ENCODE measurements at regions not wholly inside any gene's neighbourhood (a gene's known extent, or its start where the extent isn't known, plus 50 kb on each side); places are given as distances from the start of the nearest gene placed in this dataset.

DNA sequence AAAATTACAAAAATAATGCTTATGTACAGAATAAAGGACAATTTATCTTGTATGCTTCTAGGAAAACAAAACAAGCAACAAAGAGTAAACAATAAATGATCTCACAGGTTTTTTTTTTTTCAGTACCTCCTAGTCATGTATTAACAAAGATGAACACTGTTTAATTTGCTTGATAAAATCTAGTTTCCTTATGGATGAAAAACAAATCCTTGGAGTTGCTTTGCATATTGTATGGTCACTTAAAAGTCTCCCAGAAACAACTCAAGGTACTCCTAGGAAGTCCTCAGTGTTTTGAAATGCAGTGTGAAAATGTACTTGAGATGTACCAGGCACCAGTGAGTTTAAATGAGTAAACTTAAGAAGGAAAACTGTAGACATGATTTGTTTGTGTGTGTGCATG is 686.0 kb upstream of the BRINP3 start:
- DNase-seq = no peak

DNA sequence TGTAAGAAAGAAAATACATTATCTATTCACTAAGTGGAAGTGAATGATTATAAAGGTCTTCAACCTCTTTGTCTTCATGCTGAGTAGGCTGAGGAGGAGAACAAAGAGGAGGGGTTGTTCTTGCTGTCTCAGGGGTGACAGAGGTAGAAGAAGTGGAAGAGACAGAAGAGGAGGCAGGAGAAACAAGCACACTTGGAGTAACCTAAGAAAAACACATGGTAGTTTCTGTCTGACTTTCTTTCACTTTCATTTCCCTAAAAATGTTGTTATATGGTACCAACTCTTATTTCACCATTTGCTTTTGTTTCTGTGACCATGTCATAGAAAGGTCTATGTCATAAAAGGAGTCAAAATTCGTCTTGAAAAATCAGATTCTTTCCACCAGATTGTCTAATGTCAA is 696.6 kb upstream of the BRINP3 start:
- no peak for DNase-seq

DNA sequence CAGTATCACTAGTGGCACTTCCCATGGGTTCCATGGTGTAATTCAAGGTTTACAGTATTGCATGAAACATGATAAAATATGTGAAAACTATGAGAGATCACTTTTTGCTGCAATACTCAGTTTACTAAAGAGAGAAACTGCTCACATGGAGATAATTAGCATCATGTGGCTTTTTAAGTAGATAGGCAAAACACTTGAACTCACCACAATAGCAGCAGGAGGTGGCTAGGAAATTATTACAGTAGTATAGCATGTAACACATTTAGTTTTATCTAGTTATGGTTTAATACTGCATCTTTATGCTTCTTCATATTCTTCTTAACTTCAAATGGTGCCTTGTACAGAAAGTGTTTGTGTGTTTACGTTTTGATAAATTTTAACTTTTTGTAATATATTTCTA is 698.5 kb upstream of the BRINP3 start:
- DNase-seq = no peak

DNA sequence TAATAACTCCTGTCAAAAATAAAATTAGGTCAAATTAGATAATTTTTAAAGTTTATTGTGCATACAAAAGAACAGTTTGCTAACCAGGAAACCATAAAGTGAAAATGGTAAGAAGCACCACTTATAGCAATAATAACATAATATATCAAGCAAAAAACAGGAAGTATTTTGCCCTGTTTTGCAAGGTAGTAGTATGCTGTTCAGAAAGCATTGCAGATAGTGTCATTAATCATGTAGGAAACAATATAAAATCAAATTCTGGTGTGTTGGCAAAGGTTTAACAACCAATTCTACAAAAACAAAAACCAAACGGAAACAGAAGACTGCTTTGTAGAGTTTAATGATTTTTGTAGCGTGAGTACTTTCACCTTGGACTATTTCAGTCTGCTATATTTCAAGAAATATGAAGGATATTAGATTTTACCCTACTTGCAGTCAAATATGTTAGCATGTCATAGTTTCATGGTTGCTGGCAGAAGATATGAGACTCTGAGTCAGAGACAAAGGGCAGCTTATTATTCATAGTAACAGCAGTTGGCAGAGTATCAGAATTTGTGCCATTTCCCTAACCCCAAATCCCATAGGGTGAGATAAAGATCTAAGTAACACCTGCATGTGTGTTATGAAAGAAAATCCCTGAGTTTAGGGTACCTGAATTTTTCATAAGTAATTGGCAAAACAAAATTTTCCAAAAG is 729.0 kb upstream of the BRINP3 start:
- DNase-seq = peak; percentile 1 to 40

DNA sequence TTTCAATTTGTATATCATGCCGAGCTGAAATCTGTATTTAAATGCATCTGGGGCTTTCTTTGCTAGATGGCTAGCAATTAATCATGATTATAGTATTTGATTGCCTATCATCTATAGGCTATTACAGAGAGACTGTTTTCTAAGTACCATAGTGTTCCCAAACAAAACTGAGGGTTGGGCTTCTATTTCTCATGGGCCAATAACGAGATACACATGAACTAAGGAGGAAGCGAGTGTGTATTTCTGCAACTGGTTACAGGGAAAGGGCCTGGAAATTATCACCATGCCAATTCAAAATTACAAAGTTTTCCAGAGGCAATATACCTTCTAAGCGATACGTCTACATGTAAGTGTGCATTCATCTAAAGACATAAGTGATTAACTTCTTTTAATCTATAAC is 744.5 kb upstream of the BRINP3 start:
- no peak for DNase-seq

DNA sequence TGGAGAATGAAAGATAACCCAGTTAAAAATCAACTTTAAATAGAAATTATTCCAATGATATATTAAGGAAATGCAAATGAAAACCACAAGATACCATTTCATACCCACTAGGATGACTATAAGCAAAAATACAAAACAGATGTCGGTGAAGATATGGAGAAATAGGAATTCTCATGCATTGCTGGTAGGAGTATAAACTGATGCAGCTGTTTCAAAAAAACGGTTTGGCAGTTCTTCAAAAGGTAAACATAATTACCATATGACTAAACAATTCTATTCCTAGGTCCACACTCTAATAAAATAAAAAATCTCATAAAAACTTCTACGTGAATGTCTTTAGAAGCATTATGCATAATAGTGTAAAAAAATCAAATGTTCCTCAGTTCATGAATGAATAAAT is 763.3 kb upstream of the BRINP3 start:
- DNase-seq = no peak

DNA sequence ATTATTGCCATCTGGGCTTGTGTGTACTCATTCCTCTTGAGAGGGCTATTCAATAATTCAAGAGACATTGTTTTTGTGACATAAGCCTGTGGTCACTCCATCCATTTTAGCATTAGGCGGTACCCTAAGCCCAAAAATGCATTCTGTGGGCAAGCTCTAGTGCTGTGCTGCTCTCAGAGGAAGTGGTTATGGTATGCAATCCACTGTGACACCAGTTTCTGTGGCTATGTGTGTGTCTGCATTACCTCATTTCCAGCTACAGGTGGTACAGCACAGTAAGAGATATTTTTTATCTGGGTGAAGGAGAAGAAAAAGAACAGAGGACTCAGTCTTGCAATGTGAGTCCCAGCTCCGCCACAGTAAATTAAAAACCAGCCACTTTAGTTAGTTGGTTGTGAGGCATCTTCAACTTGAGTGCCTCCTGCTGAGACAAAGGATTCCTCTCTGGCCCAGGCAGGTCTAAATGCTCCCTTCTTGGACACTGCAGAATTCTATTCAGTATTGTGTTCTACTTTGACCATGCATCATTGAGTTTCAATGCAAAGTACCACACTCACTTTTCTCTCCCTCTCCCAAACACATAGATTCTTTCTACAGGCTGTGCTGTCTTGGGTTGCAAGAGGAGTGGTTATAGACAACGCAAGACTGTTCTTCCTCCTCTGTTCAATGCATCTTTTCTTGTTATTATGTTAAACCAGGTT is 777.8 kb upstream of the BRINP3 start:
- no peak for DNase-seq

DNA sequence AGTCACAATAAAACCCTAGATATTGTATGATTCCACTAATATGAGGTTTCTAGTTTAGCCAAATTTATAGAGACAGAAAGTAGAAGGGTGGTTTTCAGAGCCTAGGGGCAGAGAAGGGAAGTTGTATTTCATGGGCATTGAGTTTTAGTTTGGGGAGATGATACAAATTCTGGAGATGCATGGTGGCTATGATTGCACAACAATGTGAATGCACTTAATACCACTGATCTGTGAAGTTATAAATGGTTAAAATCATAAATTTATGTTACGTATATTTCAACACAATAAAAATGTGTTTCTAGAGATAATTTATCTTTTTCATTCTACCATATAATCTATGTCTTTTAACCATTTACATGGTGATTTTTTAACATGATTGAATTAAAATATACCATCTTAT is 779.3 kb upstream of the BRINP3 start:
- DNase-seq = no peak

DNA sequence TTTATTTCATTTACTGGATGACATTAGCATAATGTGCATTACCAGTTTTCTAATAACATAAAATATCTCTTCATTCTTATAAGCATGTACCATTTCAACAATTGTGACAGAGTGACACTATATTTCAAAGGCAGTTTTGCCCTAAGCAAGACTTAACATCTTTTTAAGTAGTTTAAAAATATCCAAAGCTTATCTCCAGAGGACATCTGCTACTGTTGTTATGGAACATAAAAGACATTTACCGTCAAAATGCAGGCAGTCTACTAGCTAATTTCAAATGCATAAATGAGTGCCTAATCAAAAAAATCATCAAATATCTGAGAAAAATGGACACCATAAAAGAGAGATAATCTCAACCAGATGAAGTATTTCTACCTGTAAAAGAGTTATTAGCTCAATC is 782.4 kb upstream of the BRINP3 start:
- no peak for DNase-seq

DNA sequence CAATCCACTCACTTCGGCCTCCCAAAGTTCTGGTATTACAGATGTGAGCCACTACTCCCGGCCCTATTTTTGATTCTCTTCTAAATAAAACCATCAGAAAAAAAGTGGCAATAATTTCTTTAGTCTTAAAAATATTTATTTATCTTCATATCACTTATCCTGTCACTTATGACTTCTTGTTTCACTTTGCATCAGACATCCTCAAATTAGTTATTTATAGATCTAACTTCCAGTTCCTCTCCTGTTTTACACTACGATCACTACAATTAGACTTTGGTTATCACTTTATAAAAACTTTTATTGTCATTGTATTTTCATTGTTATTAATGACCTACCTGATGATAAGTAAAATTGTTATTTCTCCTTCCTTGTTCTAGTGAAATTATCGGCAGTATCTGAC is 783.4 kb upstream of the BRINP3 start:
- DNase-seq = no peak

DNA sequence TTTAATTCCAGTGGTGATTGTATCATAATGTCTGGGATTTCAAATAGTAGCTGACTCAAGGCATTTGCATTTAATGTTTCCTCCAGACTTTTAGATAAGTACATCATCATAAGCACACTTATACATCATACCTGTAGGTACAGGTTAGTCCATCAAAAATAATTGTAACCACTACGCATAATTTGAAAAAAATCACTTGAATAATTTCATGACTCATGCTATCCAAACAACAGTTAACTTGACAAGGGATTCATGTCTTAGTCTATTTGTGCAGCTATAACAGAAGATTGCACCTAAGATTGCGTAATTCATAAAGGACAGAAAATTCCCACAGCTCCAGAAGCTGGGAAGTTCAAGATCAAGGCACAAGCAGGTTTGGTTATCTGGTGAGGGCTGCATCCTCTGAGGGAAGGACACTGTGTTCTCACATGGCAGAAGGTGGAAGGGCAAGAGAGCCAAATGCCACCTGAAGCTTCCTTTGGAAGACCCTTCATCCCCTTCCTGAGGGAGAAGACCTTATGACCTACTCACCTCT is 801.7 kb upstream of the BRINP3 start:
- no peak for DNase-seq

DNA sequence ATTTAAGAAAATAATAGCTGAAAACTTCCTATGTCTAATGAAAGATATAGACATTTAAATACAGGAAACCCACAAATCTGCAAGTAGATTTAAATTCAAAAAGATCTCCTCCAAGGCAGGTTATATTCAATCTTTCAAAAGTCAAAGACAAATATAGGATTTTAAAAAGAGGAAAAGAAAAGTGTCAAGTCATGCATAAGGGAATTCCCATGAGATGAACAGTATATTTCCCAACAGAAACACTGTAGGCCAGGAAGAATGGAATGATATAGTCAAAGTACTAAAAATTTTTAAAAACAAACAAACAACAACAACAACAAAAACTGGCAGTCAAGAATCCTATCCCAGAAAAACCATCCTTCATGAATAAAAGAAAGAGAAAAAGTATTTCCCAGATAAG is 806.5 kb upstream of the BRINP3 start:
- no peak for DNase-seq

DNA sequence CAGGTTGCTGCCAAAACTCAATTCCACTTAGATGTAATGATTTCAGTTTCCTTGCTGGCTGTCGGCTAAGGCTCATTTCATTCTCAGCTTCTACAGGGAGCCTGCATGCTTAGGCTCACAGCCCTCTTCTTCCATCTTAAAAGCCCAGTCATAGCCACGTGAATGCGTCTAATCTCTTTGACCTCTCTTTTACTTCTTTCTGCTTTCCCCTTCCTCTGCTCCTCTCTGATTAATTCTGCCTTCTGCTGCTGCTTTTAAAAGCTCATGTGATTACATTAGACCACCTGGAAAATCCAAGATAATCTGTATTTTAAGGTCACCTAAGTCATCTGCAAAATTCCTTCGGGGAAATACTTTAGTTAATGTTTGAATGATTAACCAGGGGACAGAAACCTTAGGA is 812.8 kb upstream of the BRINP3 start:
- no peak for DNase-seq

DNA sequence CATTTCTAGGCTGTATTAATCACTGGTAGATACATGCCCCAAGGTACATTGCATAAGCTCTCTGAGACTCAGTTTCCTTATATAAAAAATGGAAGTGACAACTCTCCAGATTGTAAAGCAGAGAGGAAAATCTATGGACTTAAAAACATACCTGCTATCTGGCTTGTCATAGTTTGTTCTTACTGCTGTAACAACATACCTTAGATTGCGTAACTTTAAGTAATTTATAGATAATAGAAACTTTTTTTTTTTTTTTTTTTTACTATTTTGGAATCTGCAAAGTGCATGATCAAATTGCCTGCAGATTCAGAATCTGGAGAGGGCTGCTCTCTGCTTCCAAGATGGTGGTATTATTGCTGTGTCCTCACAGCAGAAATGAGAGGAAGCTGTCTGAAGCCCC is 827.7 kb upstream of the BRINP3 start:
- no peak for DNase-seq

DNA sequence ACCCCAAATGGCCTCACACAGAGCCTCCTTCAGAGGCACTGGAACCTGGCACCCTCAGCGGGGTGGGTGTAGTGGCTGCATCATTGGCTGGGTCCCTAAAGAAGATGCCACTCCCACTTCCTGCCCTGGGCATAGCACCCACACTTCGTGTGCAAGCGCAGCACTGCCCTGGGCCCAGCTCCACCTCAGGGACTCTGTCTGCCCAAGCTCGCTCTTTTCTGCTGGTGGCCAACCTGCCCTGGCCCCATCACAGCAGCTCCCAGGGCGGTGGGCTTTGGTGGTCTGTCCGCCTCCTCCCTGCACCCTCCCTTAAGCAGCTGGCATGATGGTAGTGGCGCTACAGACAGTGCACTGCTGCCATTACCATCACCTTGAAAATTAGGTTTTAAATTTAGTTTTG is 829.3 kb upstream of the BRINP3 start:
- no peak for DNase-seq

DNA sequence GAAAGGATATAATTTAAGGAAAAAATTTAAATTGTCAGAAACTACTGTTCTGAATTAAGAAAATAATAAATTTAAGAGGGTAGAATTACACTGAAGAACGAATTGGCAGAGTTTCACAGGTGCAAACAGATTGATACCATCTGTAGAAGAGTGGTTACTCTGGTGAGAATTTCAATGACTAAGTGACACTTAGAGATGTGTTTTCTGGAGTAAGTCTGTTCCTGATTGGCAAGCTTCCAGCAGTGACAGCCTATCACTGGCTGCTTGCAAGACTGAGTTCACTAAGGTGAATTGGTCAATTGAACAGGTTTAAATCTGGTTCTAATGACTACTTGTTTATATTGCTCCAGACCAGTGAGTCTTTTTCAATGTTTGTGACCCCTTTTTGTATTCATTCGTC is 838.2 kb upstream of the RGS18 start:
- DNase-seq = peak; percentile 3 to 33

DNA sequence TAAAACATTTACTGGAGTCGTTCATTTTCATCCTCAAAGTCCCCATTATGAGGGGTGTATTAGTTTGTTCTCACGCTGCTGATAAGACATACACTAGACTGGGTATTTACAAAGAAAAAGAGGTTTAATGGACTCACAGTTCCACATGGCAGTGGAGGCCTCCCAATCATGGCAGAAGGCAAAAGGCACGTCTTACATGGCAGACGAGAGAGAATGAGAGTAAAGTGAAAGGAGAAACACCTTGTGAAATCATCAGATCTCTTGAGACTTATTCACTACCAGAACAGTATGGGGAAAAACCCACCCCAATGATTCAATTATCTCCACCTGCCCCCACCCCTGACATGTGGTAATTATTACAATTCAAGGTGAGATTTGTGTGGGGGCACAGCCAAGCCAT is 830.4 kb upstream of the RGS18 start:
- DNase-seq = no peak

DNA sequence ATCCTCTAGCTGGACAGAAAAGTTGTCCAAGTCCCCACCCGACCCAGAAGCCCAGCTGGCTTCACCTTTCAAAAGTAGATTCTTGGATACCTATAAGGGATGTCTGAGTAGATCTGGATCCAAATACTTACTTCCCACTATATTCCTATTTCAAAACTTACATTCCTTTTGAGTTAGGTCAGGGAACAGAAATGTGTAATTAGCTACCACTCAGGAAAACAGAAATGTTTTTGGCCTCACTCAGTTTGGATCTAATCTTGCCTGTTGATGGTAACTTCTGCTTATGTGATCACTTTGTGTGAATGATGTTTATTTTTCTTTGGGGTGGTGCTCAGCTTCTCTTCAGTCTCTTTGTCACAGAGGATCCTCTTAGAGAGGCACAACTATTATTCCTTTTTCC is 814.4 kb upstream of the RGS18 start:
- DNase-seq = no peak

DNA sequence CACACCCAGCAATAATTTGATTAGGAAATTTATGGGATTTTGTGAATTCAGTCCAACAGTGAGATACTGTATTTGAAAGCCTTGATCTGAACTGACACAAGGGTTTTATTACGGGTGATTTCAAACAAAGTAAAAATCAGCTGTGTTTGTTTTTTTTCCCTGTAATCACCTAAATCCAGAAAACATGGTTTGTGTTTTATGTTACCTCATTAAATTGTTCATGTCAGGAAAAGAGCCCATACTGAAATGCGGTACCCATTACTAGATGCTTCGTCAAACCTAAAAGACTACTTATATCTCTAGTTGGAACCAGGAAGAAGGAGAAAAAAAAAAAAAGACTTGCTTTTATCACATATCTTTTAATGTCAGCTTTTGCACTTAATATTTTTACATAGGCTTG is 811.9 kb upstream of the RGS18 start:
- DNase-seq = no peak

DNA sequence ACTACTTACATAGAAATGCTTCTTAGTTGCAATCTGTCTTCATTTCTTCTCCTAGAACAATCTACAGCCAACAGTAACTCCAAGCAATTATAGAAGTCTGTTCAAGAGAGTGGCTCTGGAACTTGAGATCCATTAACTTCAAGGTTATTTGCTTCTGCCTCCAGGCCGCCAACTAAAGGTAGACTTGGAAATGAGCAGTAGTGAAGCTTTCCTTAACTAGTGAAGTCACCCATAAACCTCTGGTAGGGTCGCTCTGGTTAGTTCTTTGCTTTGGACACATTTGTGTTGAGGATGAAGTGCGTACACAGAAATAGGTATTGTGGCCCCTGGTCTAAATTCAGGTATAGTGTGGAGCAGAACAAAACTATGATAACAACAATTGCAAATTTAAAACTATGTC is 809.9 kb upstream of the RGS18 start:
- DNase-seq = no peak

DNA sequence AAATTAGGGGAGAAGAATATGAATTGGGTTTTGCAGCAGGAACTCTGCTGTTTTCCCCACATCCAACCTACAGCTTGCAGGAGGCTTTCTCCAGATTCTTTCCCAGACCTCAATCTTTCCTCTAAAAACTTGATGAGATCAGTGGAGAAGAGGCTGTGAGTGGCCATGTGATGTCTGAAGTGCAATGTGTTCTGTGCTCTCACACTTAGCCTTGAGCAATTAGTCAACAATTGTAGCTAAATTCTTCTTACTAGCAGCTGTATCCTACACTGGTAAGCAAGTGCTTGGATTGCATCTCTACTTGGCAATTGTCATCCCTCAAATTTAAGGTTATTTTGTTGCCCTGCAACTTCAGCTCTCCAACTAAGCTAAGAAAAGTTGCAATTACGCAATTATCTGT is 807.3 kb upstream of the RGS18 start:
- DNase-seq = no peak

DNA sequence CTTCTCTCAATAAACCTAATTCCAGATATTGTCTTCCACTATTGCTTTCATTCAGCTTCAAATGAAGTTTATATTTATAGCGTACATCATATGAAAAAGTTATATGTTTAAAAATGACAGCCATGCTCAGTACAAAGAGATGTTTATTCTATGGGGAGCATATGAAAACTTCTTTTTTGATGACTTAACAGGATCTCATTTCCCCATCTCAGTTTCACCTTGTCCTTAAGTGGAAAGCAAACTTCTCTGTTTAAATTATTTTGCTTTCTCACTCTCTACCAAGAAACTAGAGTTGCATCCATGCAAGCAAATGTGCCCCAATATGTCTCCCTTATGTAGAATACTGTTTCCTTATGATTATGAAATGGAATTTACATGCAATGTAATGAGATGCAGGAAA is 799.5 kb upstream of the RGS18 start:
- no peak for DNase-seq

DNA sequence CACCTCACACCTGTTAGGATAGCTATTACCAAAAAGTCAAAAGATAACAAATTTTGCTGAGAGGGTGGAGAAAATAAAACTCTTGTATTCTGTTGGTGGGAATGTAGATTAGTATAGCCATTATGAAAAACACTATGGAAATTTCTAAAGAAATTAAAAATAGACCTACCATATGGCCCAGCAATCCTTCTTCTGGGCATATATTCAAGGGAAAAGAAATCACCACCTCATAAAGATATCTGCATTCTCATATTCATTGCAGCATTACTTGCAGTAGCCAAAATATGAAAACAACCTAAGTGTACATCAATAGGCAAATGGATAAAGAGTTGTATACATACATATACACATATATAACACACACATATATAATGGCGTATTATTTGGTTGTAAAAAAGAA is 791.6 kb upstream of the RGS18 start:
- no peak for DNase-seq

DNA sequence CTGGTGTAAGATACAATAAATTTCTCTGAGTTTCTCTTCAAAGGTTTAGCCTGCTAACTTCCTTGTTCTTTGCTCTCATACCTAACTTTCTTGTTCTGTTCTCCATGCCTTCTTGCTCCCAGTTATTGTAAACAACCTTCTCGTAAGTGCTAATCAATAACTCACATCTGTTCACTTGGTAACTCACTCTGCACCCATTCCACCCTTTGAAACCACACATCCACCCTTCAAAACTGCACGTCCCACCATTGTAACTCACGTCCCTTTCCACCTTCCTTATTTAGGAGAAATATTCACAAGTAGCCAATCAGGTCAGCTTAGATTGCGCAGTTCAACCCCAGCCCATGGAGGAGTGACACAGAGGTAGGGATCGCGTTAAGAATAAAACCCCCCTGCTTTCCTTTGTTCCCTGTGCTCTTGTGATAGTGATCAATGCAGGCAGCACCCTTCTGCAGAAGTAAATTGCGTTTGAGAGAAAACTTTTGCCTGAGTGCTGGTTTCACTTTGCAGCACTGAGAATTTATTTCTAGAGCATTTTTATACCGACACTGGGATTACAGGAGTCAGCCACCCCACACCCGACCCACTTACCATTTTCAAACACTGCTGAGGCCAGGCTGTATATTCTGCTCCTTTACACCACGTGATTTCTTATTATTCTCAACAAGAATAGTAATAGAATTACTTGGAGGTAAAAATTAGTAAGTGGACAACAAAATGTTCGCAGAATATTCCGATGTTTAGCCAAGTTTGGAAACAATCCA is 789.2 kb upstream of the RGS18 start:
- DNase-seq = no peak

All from SHP77 (cell line).